Thyroid gland (tissue), 4 donors: ENCODE measurements at regions not wholly inside any gene's neighbourhood (a gene's known extent, or its start where the extent isn't known, plus 50 kb on each side); places are given as distances from the start of the nearest gene placed in this dataset.

Experiments
- CTCF ChIP-seq, 6 experiments: fragments of 200-600 bp in 3 of 6; fragments of 450-650 bp in 3 of 6; sonication (generic) in 3 of 6; IDR thresholded peaks; one replicate each; pipeline ENCODE4 v1.5.1; 2016 to 2019; ENCODE audit warnings: antibody characterized with exemption in 6 of 6, mild to moderate bottlenecking in 2 of 6, inconsistent platforms in 1 of 6, moderate library complexity in 1 of 6
- POLR2A ChIP-seq, 2 donors: fragments of 450-650 bp; IDR thresholded peaks; one replicate each; pipeline ENCODE4 v1.6.1; 2017; ENCODE audit warnings: antibody characterized with exemption in 2 of 2, mild to moderate bottlenecking in 2 of 2, moderate library complexity in 1 of 2

- TF ChIP-seq CTCF (IDR thresholded peaks at IDR 0.05) (no peak), POLR2A (IDR thresholded peaks at IDR 0.05) (no peak)
Measured at GRCh38 chr4:152115118-152115517, 354.3 kb upstream of the GATB start.
